ENCODE measurements at regions not wholly inside any gene's neighbourhood (a gene's known extent, or its start where the extent isn't known, plus 50 kb on each side); places are given as distances from the start of the nearest gene placed in this dataset.

GRCh38 chr2:37427241-37427640 lies 82.8 kb downstream of the QPCT start:
- no peaks in the 10 kb centered on the region for H3K9me3 ChIP-seq (ENCODE audit: insufficient read depth in 2 of 2, low read depth in 1 of 2, low read length in 1 of 2)
- H3K4ac ChIP-seq (replicated peaks; ENCODE audit: insufficient read length, low read depth, low read length), result no peak overlapping the region
- no peak overlapping the region for H4K5ac ChIP-seq (ENCODE audit: insufficient read length, low read depth, low read length)
- H3K79me1 ChIP-seq (ENCODE audit: low read depth, low read length), result no peaks in the 10 kb centered on the region
- no peak for FAIRE-seq
- DNase-seq (ENCODE audit: low read depth in 1 of 2, low spot score in 2 of 2), result no peak
- ChIA-PET POLR2A (ENCODE audit: partially characterized antibody) (no interaction called here), CTCF (ENCODE audit: partially characterized antibody) (interaction anchor here (2.8 kb wide), 1 partner anchor 31 kb away, joined by 13 read pairs; no protein-coding TSS in a partner anchor)
- H4K20me1 ChIP-seq (replicated peaks in 1 of 2; ENCODE audit: control insufficient read depth in 1 of 2, insufficient read depth in 2 of 2, low read length in 2 of 2), result no peaks in the 10 kb centered on the region
- no peak overlapping the region for H3K27ac ChIP-seq (ENCODE audit: low read depth, low read length)
- H3K23me2 ChIP-seq (ENCODE audit: low read depth, low read length), result no peaks in the 10 kb centered on the region
- no peak overlapping the region for H2AK5ac ChIP-seq (ENCODE audit: low read depth, low read length)
- H2BK15ac ChIP-seq (ENCODE audit: low read length), result no peak overlapping the region
- no peak overlapping the region for H3K23ac ChIP-seq (ENCODE audit: insufficient read length)
- H3K4me3 ChIP-seq (ENCODE audit: extremely low read depth in 1 of 4, insufficient read depth in 2 of 4, low read depth in 3 of 4, low read length in 4 of 4), result no peak overlapping the region
- H3K56ac ChIP-seq (replicated peaks; ENCODE audit: insufficient read length, low read depth, low read length), result no peak overlapping the region
- no peaks in the 10 kb centered on the region; a peak in 1 of 7 replicates for H3K27me3 ChIP-seq (replicated peaks in 1 of 4; ENCODE audit: control insufficient read depth in 3 of 4, extremely low read depth in 1 of 4, insufficient read depth in 3 of 4, low read length in 3 of 4)
- H3K79me2 ChIP-seq (ENCODE audit: control insufficient read depth in 1 of 2, insufficient read depth in 2 of 2, low read length in 2 of 2), result no peaks in the 10 kb centered on the region
- H3K36me3 ChIP-seq (ENCODE audit: control insufficient read depth in 2 of 4, insufficient read depth in 4 of 4, low read length in 3 of 4), result no peaks in the 10 kb centered on the region
- H2BK12ac ChIP-seq (ENCODE audit: low read depth, low read length), result no peak overlapping the region
- no peak overlapping the region for H2BK20ac ChIP-seq (ENCODE audit: low read length)
- no peak overlapping the region for H2BK5ac ChIP-seq (ENCODE audit: low read depth, low read length)
- no peak overlapping the region for H2AFZ ChIP-seq (ENCODE audit: low read length)
- H4K8ac ChIP-seq (ENCODE audit: extremely low read depth, insufficient read depth, low read length), result no peak overlapping the region
- no peaks in the 10 kb centered on the region for H3K4me1 ChIP-seq (replicated peaks in 1 of 4; ENCODE audit: control insufficient read depth in 3 of 4, insufficient read depth in 4 of 4, low read length in 3 of 4)
- H3K9ac ChIP-seq (replicated peaks in 1 of 4; ENCODE audit: extremely low read depth in 1 of 4, low read depth in 3 of 4, low read length in 3 of 4), result no peak overlapping the region
- H4K91ac ChIP-seq (replicated peaks; ENCODE audit: insufficient read length, low read length), result no peak overlapping the region
- H2BK120ac ChIP-seq (replicated peaks; ENCODE audit: low read depth, low read length), result no peak overlapping the region
- H3K18ac ChIP-seq (ENCODE audit: extremely low read depth, low read length), result no peak overlapping the region
- H3K4me2 ChIP-seq (ENCODE audit: insufficient read depth in 1 of 2, low read depth in 2 of 2, low read length in 2 of 2), result no peak overlapping the region
- no peak overlapping the region for H3K14ac ChIP-seq (ENCODE audit: insufficient read length)
- TF ChIP-seq KDM5A (IDR thresholded peaks at IDR 0.05; ENCODE audit: low read length), result no peak
- TF ChIP-seq RNF2 (IDR thresholded peaks at IDR 0.05; ENCODE audit: borderline replicate concordance, low read depth, low read length, missing control alignments, poor library complexity, severe bottlenecking), result no peak
- TF ChIP-seq TCF12 (IDR thresholded peaks at IDR 0.05; ENCODE audit: low read depth, low read length), result no peak
- no peak for TF ChIP-seq SP2 (IDR thresholded peaks at IDR 0.05; ENCODE audit: low read length)
- TF ChIP-seq MAFK (IDR thresholded peaks at IDR 0.05; ENCODE audit: low read depth, low read length), result no peak
- TF ChIP-seq USF2 (IDR thresholded peaks at IDR 0.05; ENCODE audit: low read length), result no peak
- no peak for TF ChIP-seq ZNF274 (IDR thresholded peaks at IDR 0.05; ENCODE audit: borderline replicate concordance, extremely low read depth, low read length)
- TF ChIP-seq CBX5 (IDR thresholded peaks at IDR 0.05; ENCODE audit: low read depth, low read length), result no peak
- no peak for TF ChIP-seq EP300 (IDR thresholded peaks at IDR 0.05; ENCODE audit: borderline replicate concordance in 1 of 2, low read depth in 2 of 2, low read length in 2 of 2)
- no peak for TF ChIP-seq SRF (IDR thresholded peaks at IDR 0.05; ENCODE audit: low read depth, low read length)
- no peak for TF ChIP-seq NRF1 (IDR thresholded peaks at IDR 0.05; ENCODE audit: low read depth, low read length)
- TF ChIP-seq NANOG (IDR thresholded peaks at IDR 0.05; ENCODE audit: insufficient read depth, low read depth, low read length, poor library complexity, severe bottlenecking), result no peak
- no peak for TF ChIP-seq POU5F1 (IDR thresholded peaks at IDR 0.05; ENCODE audit: low read depth, low read length)
- no peak for TF ChIP-seq BRCA1 (IDR thresholded peaks at IDR 0.05; ENCODE audit: low read depth, low read length)
- TF ChIP-seq KDM4A (IDR thresholded peaks at IDR 0.05; ENCODE audit: low read depth, low read length, severe bottlenecking), result no peak

All from H1 (cell line).